SIG-M5 treated with dmso at 0.1 percent for 504 hours (cell line): ENCODE measurements at regions not wholly inside any gene's neighbourhood (a gene's known extent, or its start where the extent isn't known, plus 50 kb on each side); places are given as distances from the start of the nearest gene placed in this dataset.

Experiments used
- DNase-seq: peaks from one replicate; lab custom pipeline; 2025; ENCODE audit not compliant: unreplicated experiment; lab: John Stamatoyannopoulos, UW

- DNase-seq, result no peak
Measured at GRCh38 chr10:128776673-128777252, 650.5 kb upstream of the MKI67 start.

- no peak for DNase-seq
Measured at GRCh38 chr10:128777342-128777741, 651.1 kb upstream of the MKI67 start.

- DNase-seq, result no peak
Measured at GRCh38 chr10:128779416-128779815, 653.2 kb upstream of the MKI67 start.

- no peak for DNase-seq
Measured at GRCh38 chr10:128780156-128780761, 654.0 kb upstream of the MKI67 start.

- DNase-seq, result no peak
Measured at GRCh38 chr10:128781637-128782036, 655.4 kb upstream of the MKI67 start.

GRCh38 chr10:128784444-128784843 is 658.2 kb upstream of the MKI67 start:
- DNase-seq, result no peak

- no peak for DNase-seq
Measured at GRCh38 chr10:128792426-128793140, 666.4 kb upstream of the MKI67 start.

GRCh38 chr10:128793726-128794655 is 667.8 kb upstream of the MKI67 start:
- no peak for DNase-seq

- DNase-seq, result no peak
Measured at GRCh38 chr10:128796396-128796912, 670.2 kb upstream of the MKI67 start.

GRCh38 chr10:128802062-128802461 is 665.0 kb upstream of the MGMT start:
- no peak for DNase-seq

- DNase-seq, result no peak
Measured at GRCh38 chr10:128803790-128804189, 663.3 kb upstream of the MGMT start.

- no peak for DNase-seq
Measured at GRCh38 chr10:128804411-128804810, 662.6 kb upstream of the MGMT start.

GRCh38 chr10:128808921-128809440 is 658.1 kb upstream of the MGMT start:
- DNase-seq, result no peak

GRCh38 chr10:128811511-128811910 is 655.5 kb upstream of the MGMT start:
- no peak for DNase-seq

- no peak for DNase-seq
Measured at GRCh38 chr10:128812000-128812399, 655.0 kb upstream of the MGMT start.

- no peak for DNase-seq
Measured at GRCh38 chr10:128813574-128813973, 653.5 kb upstream of the MGMT start.

- DNase-seq, result no peak
Measured at GRCh38 chr10:128814024-128814423, 653.0 kb upstream of the MGMT start.

- DNase-seq, result no peak
Measured at GRCh38 chr10:128814782-128815181, 652.3 kb upstream of the MGMT start.

GRCh38 chr10:128816726-128817125 is 650.3 kb upstream of the MGMT start:
- DNase-seq, result no peak

- DNase-seq, result no peak
Measured at GRCh38 chr10:128817636-128818035, 649.4 kb upstream of the MGMT start.

GRCh38 chr10:128820663-128821062 is 646.4 kb upstream of the MGMT start:
- DNase-seq, result no peak
